ENCODE measurements at regions not wholly inside any gene's neighbourhood (a gene's known extent, or its start where the extent isn't known, plus 50 kb on each side); places are given as distances from the start of the nearest gene placed in this dataset.

DNA sequence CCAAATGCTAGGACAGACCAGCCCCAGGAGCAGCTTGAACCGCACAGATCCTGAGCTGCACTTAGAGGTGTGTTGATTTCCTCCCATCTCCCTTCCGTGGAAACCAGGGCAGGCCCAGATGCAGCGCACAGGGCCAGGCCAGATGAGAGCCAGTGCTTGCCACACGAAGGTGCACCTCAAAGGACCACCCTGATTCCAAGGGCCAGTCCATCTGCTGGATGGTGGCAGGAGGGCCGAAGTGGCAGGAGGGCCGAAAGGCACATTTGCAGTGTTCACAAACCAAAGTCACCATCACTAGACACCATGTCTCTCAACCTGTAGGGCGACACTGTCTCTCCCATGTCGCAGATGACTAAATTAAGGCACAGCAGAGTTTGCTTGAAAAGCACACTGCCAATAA, 370.7 kb upstream of the MYT1L start:
- WGBS (ENCODE audit: extremely low coverage, insufficient coverage, low lambda C conversion rate), result no CpG with 5 or more reads among the region's 8 CpGs

DNA sequence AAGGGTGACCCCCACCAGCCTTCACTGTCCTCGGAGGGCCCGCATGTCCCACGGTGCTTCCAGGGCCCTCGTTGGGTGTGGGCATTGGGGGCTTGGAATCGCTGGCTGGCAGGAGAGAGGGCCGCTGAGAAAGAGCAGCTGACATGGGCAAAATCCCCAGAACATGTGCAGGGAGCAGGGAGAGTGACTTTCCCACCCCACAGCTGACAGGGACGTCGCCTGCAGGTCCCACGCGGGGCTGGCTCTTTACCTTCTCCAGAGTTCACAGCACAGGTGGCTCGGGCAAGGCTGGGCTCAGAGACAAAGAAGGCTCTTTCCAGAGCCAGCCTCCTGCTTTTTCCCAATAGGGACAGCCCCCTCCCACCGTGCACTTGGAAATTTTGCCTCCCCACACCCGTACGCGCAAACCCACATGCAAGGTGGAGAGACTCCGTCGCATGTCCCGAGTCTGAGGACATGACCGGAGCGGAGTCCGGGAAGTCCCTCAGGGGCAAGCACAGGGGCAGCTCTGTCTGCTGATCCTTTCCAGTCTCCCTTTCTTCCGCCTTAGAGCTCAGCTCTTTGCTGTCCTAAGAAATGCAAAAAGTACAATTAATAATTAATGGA, 370.2 kb upstream of the MYT1L start:
- H3K79me2 ChIP-seq (ENCODE audit: control insufficient read depth, insufficient read depth, low read length), result no peaks in the 10 kb centered on the region
- no CpG with 5 or more reads among the region's 22 CpGs for WGBS (ENCODE audit: extremely low coverage, insufficient coverage, low lambda C conversion rate)
- H3K4me1 ChIP-seq (ENCODE audit: control insufficient read depth, low read depth, low read length), result peaks cover 2% of the 10 kb centered on the region
- H3K18ac ChIP-seq (ENCODE audit: low read length), result no peak overlapping the region
- H3K36me3 ChIP-seq (ENCODE audit: control insufficient read depth, insufficient read depth, low read length), result no peaks in the 10 kb centered on the region
- no peak overlapping the region for H3K56ac ChIP-seq (ENCODE audit: low read length)
- no peak overlapping the region for H3K27ac ChIP-seq (ENCODE audit: low read depth, low read length)
- no peak overlapping the region for H2BK120ac ChIP-seq (ENCODE audit: low read depth, low read length)
- no peak overlapping the region for H3K9ac ChIP-seq (ENCODE audit: low read length)
- H3K4ac ChIP-seq (ENCODE audit: low read depth, low read length), result no peak overlapping the region
- H2BK15ac ChIP-seq (replicated peaks; ENCODE audit: low read depth), result no peak overlapping the region
- H3K27me3 ChIP-seq (ENCODE audit: insufficient read depth, low read length, poor library complexity), result no peaks in the 10 kb centered on the region
- no peak overlapping the region for H3K23ac ChIP-seq (ENCODE audit: low read length)
- no peaks in the 10 kb centered on the region for H3K79me1 ChIP-seq (ENCODE audit: low read length)
- no peak overlapping the region for H2BK5ac ChIP-seq (ENCODE audit: low read length)
- no peak overlapping the region for H2AK5ac ChIP-seq (ENCODE audit: low read length)
- DNase-seq, result no peak
- H3K4me3 ChIP-seq (ENCODE audit: low read length), result no peak overlapping the region
- H4K5ac ChIP-seq (ENCODE audit: low read length), result no peak overlapping the region
- no peak overlapping the region for H4K8ac ChIP-seq (ENCODE audit: low read depth, low read length)
- no peak overlapping the region for H3K4me2 ChIP-seq (ENCODE audit: low read length)

More for the DNA sequence above, 370.7 kb upstream of the MYT1L start:
- Histone ChIP-seq H3K9ac (ENCODE audit: low read length) (no peak overlapping the region), H3K18ac (ENCODE audit: low read length) (no peak overlapping the region), H2BK15ac (replicated peaks; ENCODE audit: low read depth) (no peak overlapping the region), H3K4ac (ENCODE audit: low read depth, low read length) (no peak overlapping the region), H3K36me3 (ENCODE audit: control insufficient read depth, insufficient read depth, low read length) (no peaks in the 10 kb centered on the region), H2AK5ac (ENCODE audit: low read length) (no peak overlapping the region), H3K79me2 (ENCODE audit: control insufficient read depth, insufficient read depth, low read length) (no peaks in the 10 kb centered on the region), H3K56ac (ENCODE audit: low read length) (no peak overlapping the region), H4K5ac (ENCODE audit: low read length) (no peak overlapping the region), H3K27me3 (ENCODE audit: insufficient read depth, low read length, poor library complexity) (no peaks in the 10 kb centered on the region), H3K4me2 (ENCODE audit: low read length) (no peak overlapping the region), H3K79me1 (ENCODE audit: low read length) (no peaks in the 10 kb centered on the region), H4K8ac (ENCODE audit: low read depth, low read length) (no peak overlapping the region), H3K23ac (ENCODE audit: low read length) (no peak overlapping the region), H3K4me3 (ENCODE audit: low read length) (no peak overlapping the region), H3K4me1 (ENCODE audit: control insufficient read depth, low read depth, low read length) (peaks cover 2% of the 10 kb centered on the region), H2BK5ac (ENCODE audit: low read length) (no peak overlapping the region), H3K27ac (ENCODE audit: low read depth, low read length) (no peak overlapping the region), H2BK120ac (ENCODE audit: low read depth, low read length) (no peak overlapping the region)
- DNase-seq, result no peak

DNA sequence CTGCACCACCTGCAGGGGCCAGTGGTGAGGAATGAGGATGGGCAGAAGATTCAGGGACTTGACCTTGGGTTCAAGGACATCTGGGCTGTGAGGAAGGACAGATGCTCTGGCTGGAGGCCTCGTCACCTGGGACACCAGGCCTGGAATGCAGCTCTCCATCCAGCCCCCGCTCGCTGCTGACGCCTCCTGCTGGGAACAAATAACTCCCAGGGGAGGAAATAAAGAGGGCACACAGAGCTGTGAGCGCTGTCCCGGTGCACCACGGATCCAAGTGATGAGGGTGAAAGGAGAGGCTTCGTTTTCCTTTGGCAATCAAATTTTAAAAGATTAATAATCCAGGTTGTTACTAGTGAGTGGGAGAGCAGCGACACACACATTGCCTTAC, 368.0 kb upstream of the MYT1L start:
- WGBS (ENCODE audit: extremely low coverage, insufficient coverage, low lambda C conversion rate), result no CpG with 5 or more reads among the region's 9 CpGs
- H3K4me3 ChIP-seq (ENCODE audit: low read length), result no peak overlapping the region
- H3K9ac ChIP-seq (ENCODE audit: low read length), result no peak overlapping the region
- H2BK5ac ChIP-seq (ENCODE audit: low read length), result no peak overlapping the region
- no peak overlapping the region for H3K18ac ChIP-seq (ENCODE audit: low read length)
- H3K4ac ChIP-seq (ENCODE audit: low read depth, low read length), result no peak overlapping the region
- no peaks in the 10 kb centered on the region for H3K27me3 ChIP-seq (ENCODE audit: insufficient read depth, low read length, poor library complexity)
- H4K8ac ChIP-seq (ENCODE audit: low read depth, low read length), result no peak overlapping the region
- no peak overlapping the region for H3K23ac ChIP-seq (ENCODE audit: low read length)
- no peaks in the 10 kb centered on the region for H3K79me2 ChIP-seq (ENCODE audit: control insufficient read depth, insufficient read depth, low read length)
- peaks cover 2% of the 10 kb centered on the region for H3K4me1 ChIP-seq (ENCODE audit: control insufficient read depth, low read depth, low read length)
- no peak overlapping the region for H4K5ac ChIP-seq (ENCODE audit: low read length)
- no peak overlapping the region for H3K27ac ChIP-seq (ENCODE audit: low read depth, low read length)
- peak; percentile 32 for DNase-seq
- H2BK120ac ChIP-seq (ENCODE audit: low read depth, low read length), result no peak overlapping the region
- no peaks in the 10 kb centered on the region for H3K36me3 ChIP-seq (ENCODE audit: control insufficient read depth, insufficient read depth, low read length)
- H2BK15ac ChIP-seq (replicated peaks; ENCODE audit: low read depth), result no peak overlapping the region
- no peak overlapping the region for H3K4me2 ChIP-seq (ENCODE audit: low read length)
- no peak overlapping the region for H3K56ac ChIP-seq (ENCODE audit: low read length)
- no peak overlapping the region for H2AK5ac ChIP-seq (ENCODE audit: low read length)
- no peaks in the 10 kb centered on the region for H3K79me1 ChIP-seq (ENCODE audit: low read length)

GRCh38 chr2:2698182-2699120, 367.4 kb upstream of the MYT1L start:
- Histone ChIP-seq H2AK5ac (ENCODE audit: low read length) (no peak overlapping the region), H3K36me3 (ENCODE audit: control insufficient read depth, insufficient read depth, low read length) (no peaks in the 10 kb centered on the region), H3K4me2 (ENCODE audit: low read length) (no peak overlapping the region), H2BK120ac (ENCODE audit: low read depth, low read length) (no peak overlapping the region), H3K4me1 (ENCODE audit: control insufficient read depth, low read depth, low read length) (peaks cover 2% of the 10 kb centered on the region), H3K79me2 (ENCODE audit: control insufficient read depth, insufficient read depth, low read length) (no peaks in the 10 kb centered on the region), H3K4me3 (ENCODE audit: low read length) (no peak overlapping the region), H3K79me1 (ENCODE audit: low read length) (no peaks in the 10 kb centered on the region), H3K9ac (ENCODE audit: low read length) (no peak overlapping the region), H2BK15ac (replicated peaks; ENCODE audit: low read depth) (no peak overlapping the region), H3K27ac (ENCODE audit: low read depth, low read length) (no peak overlapping the region), H4K5ac (ENCODE audit: low read length) (no peak overlapping the region), H2BK5ac (ENCODE audit: low read length) (no peak overlapping the region), H4K8ac (ENCODE audit: low read depth, low read length) (no peak overlapping the region), H3K27me3 (ENCODE audit: insufficient read depth, low read length, poor library complexity) (no peaks in the 10 kb centered on the region), H3K18ac (ENCODE audit: low read length) (no peak overlapping the region), H3K4ac (ENCODE audit: low read depth, low read length) (no peak overlapping the region), H3K56ac (ENCODE audit: low read length) (no peak overlapping the region), H3K23ac (ENCODE audit: low read length) (no peak overlapping the region)
- no CpG with 5 or more reads among the region's 24 CpGs for WGBS (ENCODE audit: extremely low coverage, insufficient coverage, low lambda C conversion rate)
- DNase-seq, result peak; percentile 68

- Histone ChIP-seq H2BK5ac (ENCODE audit: low read length) (no peak overlapping the region), H2AK5ac (ENCODE audit: low read length) (no peak overlapping the region), H3K27me3 (ENCODE audit: insufficient read depth, low read length, poor library complexity) (no peaks in the 10 kb centered on the region), H3K79me2 (ENCODE audit: control insufficient read depth, insufficient read depth, low read length) (no peaks in the 10 kb centered on the region), H3K4me3 (ENCODE audit: low read length) (no peak overlapping the region), H2BK120ac (ENCODE audit: low read depth, low read length) (no peak overlapping the region), H3K9ac (ENCODE audit: low read length) (no peak overlapping the region), H3K18ac (ENCODE audit: low read length) (no peak overlapping the region), H3K4me1 (ENCODE audit: control insufficient read depth, low read depth, low read length) (peaks cover 2% of the 10 kb centered on the region), H3K4ac (ENCODE audit: low read depth, low read length) (no peak overlapping the region), H3K4me2 (ENCODE audit: low read length) (no peak overlapping the region), H3K27ac (ENCODE audit: low read depth, low read length) (no peak overlapping the region), H4K8ac (ENCODE audit: low read depth, low read length) (no peak overlapping the region), H3K23ac (ENCODE audit: low read length) (no peak overlapping the region), H3K79me1 (ENCODE audit: low read length) (no peaks in the 10 kb centered on the region), H3K36me3 (ENCODE audit: control insufficient read depth, insufficient read depth, low read length) (no peaks in the 10 kb centered on the region), H2BK15ac (replicated peaks; ENCODE audit: low read depth) (no peak overlapping the region), H4K5ac (ENCODE audit: low read length) (no peak overlapping the region), H3K56ac (ENCODE audit: low read length) (no peak overlapping the region)
- no CpG with 5 or more reads among the region's 13 CpGs for WGBS (ENCODE audit: extremely low coverage, insufficient coverage, low lambda C conversion rate)
- DNase-seq, result no peak
Observed at GRCh38 chr2:2696733-2697455, 365.8 kb upstream of the MYT1L start.

Measured in mesendoderm (in vitro differentiated cells).